HG03439 (cell line): ENCODE measurements at regions not wholly inside any gene's neighbourhood (a gene's known extent, or its start where the extent isn't known, plus 50 kb on each side); places are given as distances from the start of the nearest gene placed in this dataset.
"Not testable (repeated sequence)": the region's sequence is repeated elsewhere in the genome, so short reads cannot be mapped to it uniquely, and the experiment has no call there.

Experiments
- ATAC-seq: cut with Tn5 transposase; IDR thresholded peaks from one replicate; pipeline ENCODE4 v1.9.1; 2021; ENCODE audit warnings: mild to moderate bottlenecking, moderate library complexity; ENCODE audit not compliant: unreplicated experiment

GRCh38 chr21:5975719-5976118 lies 4545.7 kb upstream of the TPTE start:
- not testable (repeated sequence) for ATAC-seq

DNA sequence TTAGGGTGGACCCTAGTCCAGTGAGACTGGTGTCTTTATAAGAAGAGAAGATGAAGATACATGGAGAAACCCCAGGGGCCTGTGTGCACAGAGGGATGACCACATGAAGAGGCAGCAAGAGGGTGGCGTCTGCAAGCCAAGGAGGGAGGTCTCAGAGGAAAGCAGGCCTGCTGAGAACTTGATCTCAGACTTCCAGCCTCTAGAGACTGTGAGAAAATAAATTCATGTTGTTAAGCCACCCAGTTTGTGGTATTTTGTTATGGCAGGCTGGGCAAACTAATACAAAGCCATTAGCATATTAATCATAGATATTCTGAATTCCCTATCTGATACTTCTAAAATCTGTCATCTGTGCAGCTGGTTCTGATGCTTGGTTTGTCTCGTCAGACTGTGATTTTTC lies 4523.8 kb upstream of the TPTE start:
- ATAC-seq, result not testable (repeated sequence)

- not testable (repeated sequence) for ATAC-seq
These were observed 4505.8 kb upstream of the TPTE start for GRCh38 chr21:6015422-6016057.

DNA sequence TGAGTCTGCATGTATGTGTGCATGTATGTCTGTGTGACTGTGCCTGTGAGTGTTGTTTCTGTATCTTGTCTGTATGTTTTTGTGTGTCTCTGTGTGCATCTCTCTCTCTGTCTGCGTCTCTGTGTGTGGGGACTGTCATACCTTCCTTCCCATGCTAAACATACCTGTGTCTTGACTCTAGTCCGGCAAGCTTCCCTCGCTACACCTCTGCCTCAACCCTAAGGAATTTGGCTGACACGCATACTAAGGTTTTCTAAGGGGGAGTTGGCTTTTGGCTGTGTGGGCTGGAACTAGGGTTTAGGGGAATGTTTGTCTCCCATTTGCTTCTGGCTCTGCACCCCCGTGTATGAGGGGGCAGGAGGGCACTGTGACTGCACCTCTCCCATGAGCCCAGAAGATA lies 4500.9 kb upstream of the TPTE start:
- ATAC-seq, result not testable (repeated sequence)

- ATAC-seq, result not testable (repeated sequence)
These were observed 4500.2 kb upstream of the TPTE start for GRCh38 chr21:6020953-6021716.

- ATAC-seq, result not testable (repeated sequence)
These were observed 4499.6 kb upstream of the TPTE start for GRCh38 chr21:6021717-6022270.

DNA sequence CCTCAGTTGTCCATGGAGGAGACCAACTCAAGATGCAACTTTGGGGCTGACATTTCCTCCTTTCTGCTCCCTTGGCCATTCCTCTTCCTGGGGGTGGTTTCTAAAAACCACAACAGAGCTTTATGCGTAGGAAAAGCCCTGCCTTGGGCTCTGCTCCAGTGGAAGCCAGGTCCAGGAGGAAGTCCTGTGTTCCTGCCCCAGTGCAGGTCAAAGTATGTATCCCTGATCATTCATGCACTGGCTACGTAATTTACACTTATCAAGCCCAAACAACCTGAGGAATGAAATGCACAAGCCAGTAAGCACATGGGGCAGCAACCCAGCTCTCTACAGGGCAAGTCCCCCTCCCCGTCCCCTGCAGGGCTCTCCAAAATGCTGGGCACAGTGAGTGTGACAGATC lies 4498.1 kb upstream of the TPTE start:
- not testable (repeated sequence) for ATAC-seq

DNA sequence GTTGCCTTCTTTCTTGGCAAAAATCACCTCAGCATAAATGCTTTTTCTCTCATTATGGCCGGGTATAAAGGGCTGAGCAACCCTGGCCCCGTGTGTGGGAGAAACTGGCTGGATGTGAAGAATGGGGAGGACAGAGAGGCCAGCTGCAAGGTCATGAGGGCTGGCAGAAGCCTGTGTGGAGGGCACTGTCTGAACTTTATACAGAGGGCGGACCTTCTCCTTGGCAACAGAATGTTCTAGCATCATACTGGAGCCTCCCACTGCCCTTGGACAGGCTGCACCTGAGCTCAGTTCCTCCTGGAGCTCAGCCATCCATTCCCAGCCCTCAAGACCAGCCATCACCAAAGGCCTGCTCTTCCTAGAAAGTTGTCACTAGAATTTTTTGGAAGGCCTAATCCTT lies 4496.2 kb upstream of the TPTE start:
- ATAC-seq, result not testable (repeated sequence)

DNA sequence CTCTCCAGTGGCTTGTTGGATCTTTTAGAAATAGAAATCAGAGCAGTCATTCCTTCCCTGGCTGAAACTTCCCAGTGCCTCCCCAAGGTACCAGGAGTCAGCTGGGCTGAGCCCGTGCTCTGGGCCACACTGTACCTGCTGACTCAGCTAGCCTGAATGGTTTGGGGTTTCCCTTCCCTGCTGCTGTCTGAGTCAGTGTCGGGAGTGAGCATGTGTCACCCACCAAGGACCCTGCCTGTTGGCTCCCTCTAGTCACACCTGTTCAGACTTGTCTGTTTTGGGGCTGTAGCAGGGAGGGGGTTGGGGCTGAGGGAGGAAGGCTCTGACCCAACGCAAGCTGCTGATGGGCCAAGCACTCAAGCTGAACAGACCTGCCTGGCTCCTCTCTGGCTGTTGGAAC lies 4493.9 kb upstream of the TPTE start:
- ATAC-seq, result not testable (repeated sequence)

- not testable (repeated sequence) for ATAC-seq
These were observed 4487.2 kb upstream of the TPTE start for GRCh38 chr21:6034124-6034678.

- not testable (repeated sequence) for ATAC-seq
These were observed 4486.4 kb upstream of the TPTE start for GRCh38 chr21:6034820-6035473.

- ATAC-seq, result not testable (repeated sequence)
These were observed 4485.8 kb upstream of the TPTE start for GRCh38 chr21:6035474-6036155.

GRCh38 chr21:6039224-6039623 lies 4482.2 kb upstream of the TPTE start:
- not testable (repeated sequence) for ATAC-seq

GRCh38 chr21:6040095-6040494 lies 4481.3 kb upstream of the TPTE start:
- ATAC-seq, result not testable (repeated sequence)

- not testable (repeated sequence) for ATAC-seq
These were observed 4477.7 kb upstream of the TPTE start for GRCh38 chr21:6043430-6044275.

DNA sequence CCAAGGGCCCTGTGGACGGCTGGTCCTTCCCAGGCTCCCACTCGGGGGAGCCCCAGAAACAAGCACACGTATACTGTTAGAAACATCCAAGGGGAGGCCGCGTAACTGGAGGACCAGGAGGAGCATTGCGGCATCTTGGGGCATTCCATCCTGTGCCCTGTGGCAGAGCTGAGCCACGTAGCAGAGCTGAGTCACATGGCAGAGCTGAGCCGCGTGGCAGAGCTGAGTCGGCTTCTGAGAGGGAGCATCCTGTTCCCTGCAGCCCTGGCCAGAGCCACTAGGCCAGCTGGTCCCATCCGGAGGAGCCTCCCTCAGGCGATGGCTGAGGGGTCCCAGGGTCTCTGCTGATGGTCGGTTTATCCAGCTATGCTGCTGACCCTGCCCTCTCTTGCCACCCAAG lies 4476.7 kb upstream of the TPTE start:
- ATAC-seq, result not testable (repeated sequence)

DNA sequence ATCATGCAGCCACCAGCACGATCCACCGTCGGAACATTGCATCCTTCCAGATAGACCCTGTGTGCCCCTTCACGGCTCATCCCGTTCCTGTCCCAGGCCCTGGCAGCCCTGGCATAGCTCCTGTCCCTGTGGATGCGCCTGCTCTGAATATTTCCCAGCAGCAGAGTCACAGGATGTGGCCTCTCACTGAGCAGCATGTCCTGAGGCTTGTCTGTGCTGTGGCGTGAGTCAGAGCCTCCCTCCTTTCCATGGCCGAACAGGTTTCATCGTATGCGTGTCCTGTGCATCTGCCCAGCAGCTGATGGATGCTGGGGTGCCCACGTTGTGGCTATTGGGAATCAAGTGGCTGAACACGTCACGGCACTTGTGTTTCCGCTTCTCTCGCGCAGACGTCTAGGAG lies 4471.5 kb upstream of the TPTE start:
- ATAC-seq, result not testable (repeated sequence)

GRCh38 chr21:6052109-6052508 lies 4469.3 kb upstream of the TPTE start:
- ATAC-seq, result not testable (repeated sequence)

- not testable (repeated sequence) for ATAC-seq
These were observed 4468.2 kb upstream of the TPTE start for GRCh38 chr21:6053145-6053544.

GRCh38 chr21:6058997-6059396 lies 4462.4 kb upstream of the TPTE start:
- ATAC-seq, result not testable (repeated sequence)
